ENCODE measurements at regions not wholly inside any gene's neighbourhood (a gene's known extent, or its start where the extent isn't known, plus 50 kb on each side); places are given as distances from the start of the nearest gene placed in this dataset.

DNA sequence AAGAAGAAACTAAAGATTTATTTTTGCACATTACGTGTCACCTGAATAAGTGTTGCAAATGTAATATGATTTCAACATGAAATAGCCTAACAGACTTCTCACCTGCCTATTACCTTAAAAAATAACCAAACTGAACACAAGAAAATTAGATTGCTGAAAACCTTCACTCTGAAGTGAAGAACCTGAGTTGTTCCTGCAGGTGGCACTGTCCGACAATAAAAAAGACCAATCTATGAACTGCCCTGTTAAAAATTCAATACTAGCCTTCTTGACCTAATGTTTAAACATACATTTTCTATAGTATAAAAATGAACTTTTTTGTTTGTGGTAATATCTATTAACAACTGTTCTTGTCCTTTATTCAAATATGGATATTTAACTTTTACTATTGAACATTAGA is 69.2 kb upstream of the PNPLA4 start:
- TF ChIP-seq, protein P1, sequence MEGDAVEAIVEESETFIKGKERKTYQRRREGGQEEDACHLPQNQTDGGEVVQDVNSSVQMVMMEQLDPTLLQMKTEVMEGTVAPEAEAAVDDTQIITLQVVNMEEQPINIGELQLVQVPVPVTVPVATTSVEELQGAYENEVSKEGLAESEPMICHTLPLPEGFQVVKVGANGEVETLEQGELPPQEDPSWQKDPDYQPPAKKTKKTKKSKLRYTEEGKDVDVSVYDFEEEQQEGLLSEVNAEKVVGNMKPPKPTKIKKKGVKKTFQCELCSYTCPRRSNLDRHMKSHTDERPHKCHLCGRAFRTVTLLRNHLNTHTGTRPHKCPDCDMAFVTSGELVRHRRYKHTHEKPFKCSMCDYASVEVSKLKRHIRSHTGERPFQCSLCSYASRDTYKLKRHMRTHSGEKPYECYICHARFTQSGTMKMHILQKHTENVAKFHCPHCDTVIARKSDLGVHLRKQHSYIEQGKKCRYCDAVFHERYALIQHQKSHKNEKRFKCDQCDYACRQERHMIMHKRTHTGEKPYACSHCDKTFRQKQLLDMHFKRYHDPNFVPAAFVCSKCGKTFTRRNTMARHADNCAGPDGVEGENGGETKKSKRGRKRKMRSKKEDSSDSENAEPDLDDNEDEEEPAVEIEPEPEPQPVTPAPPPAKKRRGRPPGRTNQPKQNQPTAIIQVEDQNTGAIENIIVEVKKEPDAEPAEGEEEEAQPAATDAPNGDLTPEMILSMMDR (IDR thresholded peaks at IDR 0.05; ENCODE audit: insufficient read depth, low read length), result no peak
- TF ChIP-seq POLR2AphosphoS5 (IDR thresholded peaks at IDR 0.05; ENCODE audit: low read depth), result no peak
- TF ChIP-seq, protein P2, sequence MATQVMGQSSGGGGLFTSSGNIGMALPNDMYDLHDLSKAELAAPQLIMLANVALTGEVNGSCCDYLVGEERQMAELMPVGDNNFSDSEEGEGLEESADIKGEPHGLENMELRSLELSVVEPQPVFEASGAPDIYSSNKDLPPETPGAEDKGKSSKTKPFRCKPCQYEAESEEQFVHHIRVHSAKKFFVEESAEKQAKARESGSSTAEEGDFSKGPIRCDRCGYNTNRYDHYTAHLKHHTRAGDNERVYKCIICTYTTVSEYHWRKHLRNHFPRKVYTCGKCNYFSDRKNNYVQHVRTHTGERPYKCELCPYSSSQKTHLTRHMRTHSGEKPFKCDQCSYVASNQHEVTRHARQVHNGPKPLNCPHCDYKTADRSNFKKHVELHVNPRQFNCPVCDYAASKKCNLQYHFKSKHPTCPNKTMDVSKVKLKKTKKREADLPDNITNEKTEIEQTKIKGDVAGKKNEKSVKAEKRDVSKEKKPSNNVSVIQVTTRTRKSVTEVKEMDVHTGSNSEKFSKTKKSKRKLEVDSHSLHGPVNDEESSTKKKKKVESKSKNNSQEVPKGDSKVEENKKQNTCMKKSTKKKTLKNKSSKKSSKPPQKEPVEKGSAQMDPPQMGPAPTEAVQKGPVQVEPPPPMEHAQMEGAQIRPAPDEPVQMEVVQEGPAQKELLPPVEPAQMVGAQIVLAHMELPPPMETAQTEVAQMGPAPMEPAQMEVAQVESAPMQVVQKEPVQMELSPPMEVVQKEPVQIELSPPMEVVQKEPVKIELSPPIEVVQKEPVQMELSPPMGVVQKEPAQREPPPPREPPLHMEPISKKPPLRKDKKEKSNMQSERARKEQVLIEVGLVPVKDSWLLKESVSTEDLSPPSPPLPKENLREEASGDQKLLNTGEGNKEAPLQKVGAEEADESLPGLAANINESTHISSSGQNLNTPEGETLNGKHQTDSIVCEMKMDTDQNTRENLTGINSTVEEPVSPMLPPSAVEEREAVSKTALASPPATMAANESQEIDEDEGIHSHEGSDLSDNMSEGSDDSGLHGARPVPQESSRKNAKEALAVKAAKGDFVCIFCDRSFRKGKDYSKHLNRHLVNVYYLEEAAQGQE (IDR thresholded peaks at IDR 0.05; ENCODE audit: insufficient replicate concordance, low read depth), result no peak

Measured in HL-60 (cell line).